Adrenal gland (tissue), 9 donors: ENCODE measurements at regions not wholly inside any gene's neighbourhood (a gene's known extent, or its start where the extent isn't known, plus 50 kb on each side); places are given as distances from the start of the nearest gene placed in this dataset.

Experiments
- DNase-seq, 7 donors: peaks; one replicate each; pipeline ENCODE4 v3.0.0-alpha.2; 2019 to 2020
- H3K27ac ChIP-seq, 5 donors: fragments of 200-600 bp; sonication (generic) in 4 of 5; 1 replicate in 3 of 5; 2 replicates in 2 of 5; pipeline versions ENCODE4 v1.5.1 to v1.8.0; 2016 to 2020; ENCODE audit warnings: mild to moderate bottlenecking in 1 of 5
- H3K27me3 ChIP-seq: fragments of 200-600 bp; 2 replicates; pipeline ENCODE4 v1.8.0; 2021
- H3K36me3 ChIP-seq, 2 donors: fragments of 200-600 bp; replicated peaks in 1 of 2; 1 replicate in 1 of 2; 2 replicates in 1 of 2; pipeline versions ENCODE4 v1.5.1 to v1.8.0; 2018 to 2022
- H3K4me1 ChIP-seq, 2 donors: fragments of 200-600 bp; replicated peaks in 1 of 2; 1 replicate in 1 of 2; 2 replicates in 1 of 2; pipeline versions ENCODE4 v1.5.1 to v1.8.0; 2018 to 2021
- H3K4me3 ChIP-seq, 4 donors: fragments of 200-600 bp; sonication (generic) in 3 of 4; one replicate each; pipeline ENCODE4 v1.5.1; 2016 to 2018
- H3K9me3 ChIP-seq, 3 donors: fragments of 200-600 bp; sonication (generic) in 1 of 3; replicated peaks in 1 of 3; 1 replicate in 2 of 3; 2 replicates in 1 of 3; pipeline versions ENCODE4 v1.5.1 to v1.8.0; 2016 to 2021
- CTCF ChIP-seq, 6 experiments: fragments of 450-650 bp in 4 of 6; fragments of 200-600 bp in 2 of 6; sonication (generic) in 1 of 6; IDR thresholded peaks; 1 replicate in 5 of 6; 2 replicates in 1 of 6; pipeline versions ENCODE4 v1.5.1 to v1.8.0; 2016 to 2021; ENCODE audit warnings: antibody characterized with exemption in 6 of 6, mild to moderate bottlenecking in 2 of 6, moderate library complexity in 1 of 6
- POLR2A ChIP-seq, 2 donors: fragments of 450-650 bp; IDR thresholded peaks; one replicate each; pipeline ENCODE4 v1.6.1; 2017; ENCODE audit warnings: antibody characterized with exemption in 2 of 2, mild to moderate bottlenecking in 2 of 2, moderate library complexity in 1 of 2
- WGBS, 4 donors: extraction: QIAGEN DNeasy Blood & Tissue Kit in 2 of 4; methylation state at CpG; one replicate each; pipeline versions ENCODE4 v1.1.5 to v1.1.7; 2013 to 2017; 5-methylcytosine and 5-hydroxymethylcytosine counted together
- intact Hi-C, 2 donors: fragments of 100-400 bp; cut with DNase I; formaldehyde crosslinking; loops; one replicate each; pipeline versions ENCODE4 v1.14.1 to v1.15.0; 2022 to 2023
- donor health status: healthy with polysubstance abuse.
- donor health status: Bipolar disorder and iron deficiency.
- donor health status: DM: yes; HTN: yes; CAD: no.
- donor health status: DM: no; HTN: no; CAD: no.
- donor health status: DM: no; HTN: no; CAD: no.

GRCh38 chr1:87652176-87652575 lies 323.5 kb downstream of the LMO4 start:
- Histone ChIP-seq H3K9me3 (no peaks in the 10 kb centered on the region), H3K27ac (no peak overlapping the region), H3K36me3 (no peaks in the 10 kb centered on the region), H3K4me3 (no peak overlapping the region), H3K4me1 (no peaks in the 10 kb centered on the region), H3K27me3 (no peaks in the 10 kb centered on the region)
- WGBS, 4 donors, result 79 to 88% (median 87%) methylated on average over 3 of the region's 3 CpGs
- TF ChIP-seq POLR2A (IDR thresholded peaks at IDR 0.05) (no peak), CTCF (IDR thresholded peaks at IDR 0.05) (no peak)
- DNase-seq, result no peak
- intact Hi-C loops, result no loop called here

GRCh38 chr1:87665151-87665550 lies 336.5 kb downstream of the LMO4 start:
- intact Hi-C loops, result no loop called here
- no peak overlapping the region for H3K4me3 ChIP-seq
- WGBS, 4 donors, result 90 to 93% (median 91%) methylated on average over 2 of the region's 2 CpGs
- no peak overlapping the region for H3K27ac ChIP-seq
- DNase-seq, result no peak
- no peaks in the 10 kb centered on the region for H3K36me3 ChIP-seq
- H3K9me3 ChIP-seq, result peaks cover 0 to 5% (median 0%) of the 10 kb centered on the region in 3 donors
- H3K27me3 ChIP-seq, result no peaks in the 10 kb centered on the region
- TF ChIP-seq CTCF (IDR thresholded peaks at IDR 0.05) (no peak), POLR2A (IDR thresholded peaks at IDR 0.05) (no peak)
- no peaks in the 10 kb centered on the region for H3K4me1 ChIP-seq

GRCh38 chr1:87666681-87667080 lies 338.0 kb downstream of the LMO4 start:
- intact Hi-C loops, result no loop called here
- H3K4me3 ChIP-seq, result no peak overlapping the region
- no peak for DNase-seq
- no peaks in the 10 kb centered on the region for H3K4me1 ChIP-seq
- TF ChIP-seq CTCF (IDR thresholded peaks at IDR 0.05) (no peak), POLR2A (IDR thresholded peaks at IDR 0.05) (no peak)
- H3K27me3 ChIP-seq, result no peaks in the 10 kb centered on the region
- H3K9me3 ChIP-seq, result peaks cover 0 to 5% (median 0%) of the 10 kb centered on the region in 3 donors
- 78 to 80% (median 79%) methylated on average over 2 of the region's 2 CpGs for WGBS, 4 donors
- no peak overlapping the region for H3K27ac ChIP-seq
- H3K36me3 ChIP-seq, result no peaks in the 10 kb centered on the region

GRCh38 chr1:87669674-87670073 lies 341.0 kb downstream of the LMO4 start:
- intact Hi-C loops, result no loop called here
- peaks cover 0 to 5% (median 0%) of the 10 kb centered on the region in 3 donors for H3K9me3 ChIP-seq
- H3K4me3 ChIP-seq, result no peak overlapping the region
- H3K4me1 ChIP-seq, result no peaks in the 10 kb centered on the region
- no peak for DNase-seq
- no peak overlapping the region for H3K27ac ChIP-seq
- no peaks in the 10 kb centered on the region for H3K36me3 ChIP-seq
- TF ChIP-seq POLR2A (IDR thresholded peaks at IDR 0.05), result no peak
- no peak for TF ChIP-seq CTCF (IDR thresholded peaks at IDR 0.05)
- WGBS, 4 donors, result 65 to 86% (median 69%) methylated on average over 1 of the region's 1 CpG
- H3K27me3 ChIP-seq, result no peaks in the 10 kb centered on the region
